ENCODE measurements at regions not wholly inside any gene's neighbourhood (a gene's known extent, or its start where the extent isn't known, plus 50 kb on each side); places are given as distances from the start of the nearest gene placed in this dataset.
"Not testable (repeated sequence)": the region's sequence is repeated elsewhere in the genome, so short reads cannot be mapped to it uniquely, and the experiment has no call there.

GRCh38 chr15:20228791-20229190, 312.8 kb downstream of the GOLGA6L6 start:
- DNase-seq: not testable (repeated sequence)

DNA sequence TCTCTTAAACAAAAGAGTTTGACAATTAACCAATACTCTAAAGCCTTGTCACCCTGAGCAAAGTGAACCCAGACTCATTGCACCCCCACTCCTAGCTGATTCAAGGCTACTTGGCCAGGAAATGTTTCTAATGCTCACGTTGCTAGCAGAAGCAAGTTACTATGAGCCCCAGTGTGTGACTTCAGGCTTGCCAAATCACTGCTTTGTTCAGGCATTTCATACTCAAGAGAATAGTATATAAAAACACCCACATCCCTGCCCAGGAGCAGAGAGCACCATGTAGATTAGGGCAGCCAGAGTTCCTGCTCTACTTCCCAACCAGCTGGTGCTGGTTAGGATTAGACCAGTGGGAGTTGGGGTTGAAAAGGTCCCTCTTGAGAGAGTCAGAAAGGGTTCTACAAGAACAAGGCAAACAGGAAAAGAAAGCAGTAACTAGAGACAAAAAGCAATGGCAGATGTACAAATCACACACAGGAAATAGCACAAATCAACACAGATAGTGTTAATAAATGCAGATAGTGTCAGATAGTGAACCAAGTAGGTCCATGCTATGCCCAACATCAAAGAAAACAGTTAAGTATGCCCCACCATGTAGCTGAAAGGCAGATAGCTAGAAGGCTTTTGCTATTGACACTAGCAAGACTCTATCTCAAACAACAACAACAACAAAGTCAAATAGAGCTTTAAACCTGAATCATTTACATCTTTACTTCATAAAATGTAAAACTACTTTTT, 314.3 kb downstream of the GOLGA6L6 start:
- not testable (repeated sequence) for DNase-seq

GRCh38 chr15:20226531-20226930, 315.1 kb downstream of the GOLGA6L6 start:
- not testable (repeated sequence) for DNase-seq

GRCh38 chr15:20221063-20221462, 320.5 kb downstream of the GOLGA6L6 start:
- DNase-seq: not testable (repeated sequence)

GRCh38 chr15:20219171-20219570, 322.4 kb downstream of the GOLGA6L6 start:
- not testable (repeated sequence) for DNase-seq

- not testable (repeated sequence) for DNase-seq
Observed at GRCh38 chr15:20215700-20216099, 325.9 kb downstream of the GOLGA6L6 start.

DNA sequence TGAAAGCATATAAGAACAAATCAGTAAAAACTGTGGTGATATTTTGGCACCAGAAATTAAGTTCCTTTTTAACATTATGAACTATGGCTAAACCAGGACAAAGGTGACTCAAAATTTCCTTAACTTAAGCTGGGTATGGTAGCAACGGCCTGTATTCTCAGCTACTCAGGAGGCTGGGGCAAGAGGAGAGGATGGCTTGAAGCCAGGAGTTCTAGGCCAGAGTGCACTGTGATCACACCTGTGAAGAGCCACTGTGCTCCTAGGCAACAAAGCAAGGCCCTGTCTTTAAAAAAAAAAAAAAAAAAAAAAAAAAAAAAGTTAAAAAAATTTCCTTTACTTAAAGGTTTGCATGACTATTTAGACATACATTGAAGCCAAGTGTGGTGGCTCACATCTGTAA, 327.5 kb downstream of the GOLGA6L6 start:
- not testable (repeated sequence) for DNase-seq

GRCh38 chr15:20211508-20211907, 330.1 kb downstream of the GOLGA6L6 start:
- DNase-seq: not testable (repeated sequence)

GRCh38 chr15:20209973-20210372, 331.6 kb downstream of the GOLGA6L6 start:
- DNase-seq: not testable (repeated sequence)

DNA sequence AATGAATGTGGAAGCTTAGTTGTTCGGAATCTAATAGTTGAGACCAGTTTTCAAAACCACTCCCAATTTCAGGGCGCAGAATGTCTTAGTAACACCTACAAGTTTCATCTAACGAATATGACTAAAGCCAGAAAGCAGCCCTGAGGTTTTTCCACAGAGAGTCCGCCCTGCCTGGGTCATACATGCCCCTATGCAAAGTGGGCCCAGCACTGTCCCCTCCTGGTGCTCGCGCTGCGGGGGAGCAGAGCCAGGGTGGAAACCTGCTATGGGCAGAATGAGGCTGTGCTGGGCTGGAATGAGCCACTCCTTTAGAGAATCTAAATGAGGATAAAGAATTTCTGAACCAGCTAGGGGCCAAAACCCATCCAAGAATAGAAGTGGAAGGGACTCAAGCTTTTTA, 334.0 kb downstream of the GOLGA6L6 start:
- DNase-seq: not testable (repeated sequence)

DNA sequence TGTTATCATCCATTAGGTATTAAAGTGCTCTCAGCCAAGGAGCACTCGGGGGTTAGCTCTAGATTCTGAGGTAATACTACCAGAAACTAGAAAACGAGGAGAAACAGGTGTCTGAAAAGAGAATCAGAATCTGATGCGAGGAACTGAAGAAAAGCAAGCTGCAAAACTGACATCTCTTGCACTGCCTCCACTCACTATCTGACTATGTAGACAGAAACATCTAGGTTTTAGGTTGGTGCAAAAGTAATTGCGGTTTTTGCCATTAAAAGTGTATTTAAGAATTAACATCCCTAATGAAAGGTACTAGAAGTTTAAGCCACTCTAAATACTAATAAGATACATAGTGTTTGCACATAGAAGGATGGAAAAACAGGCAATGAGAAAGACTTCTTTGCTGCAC, 334.4 kb downstream of the GOLGA6L6 start:
- DNase-seq: not testable (repeated sequence)

DNA sequence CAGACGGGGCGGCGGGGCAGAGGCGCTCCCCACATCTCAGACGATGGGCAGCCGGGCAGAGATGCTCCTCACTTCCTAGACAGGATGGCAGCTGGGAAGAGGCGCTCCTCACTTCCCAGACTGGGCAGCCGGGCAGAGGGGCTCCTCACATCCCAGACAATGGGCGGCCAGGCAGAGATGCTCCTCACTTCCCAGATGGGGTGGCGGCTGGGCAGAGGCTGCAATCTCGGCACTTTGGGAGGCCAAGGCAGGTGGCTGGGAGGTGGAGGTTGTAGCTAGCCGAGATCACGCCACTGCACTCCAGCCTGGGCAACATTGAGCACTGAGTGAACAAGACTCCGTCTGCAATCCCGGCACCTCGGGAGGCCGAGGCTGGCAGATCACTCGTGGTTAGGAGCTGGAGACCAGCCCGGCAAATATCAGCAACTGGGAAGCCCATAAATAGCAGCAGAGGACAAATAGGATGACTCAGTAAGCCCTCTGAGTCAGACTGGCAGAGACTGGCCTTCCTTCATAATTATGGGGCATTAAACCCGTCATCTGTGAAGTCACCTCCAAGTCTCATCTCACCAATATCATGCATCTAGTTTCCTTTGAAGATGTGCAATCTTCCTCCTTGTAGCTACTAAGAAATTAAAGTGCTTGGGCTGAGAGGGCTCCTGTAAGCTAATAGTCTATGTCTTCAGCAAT, 337.3 kb downstream of the GOLGA6L6 start:
- DNase-seq: not testable (repeated sequence)

- DNase-seq: not testable (repeated sequence)
Observed at GRCh38 chr15:20203649-20204150, 337.9 kb downstream of the GOLGA6L6 start.

DNA sequence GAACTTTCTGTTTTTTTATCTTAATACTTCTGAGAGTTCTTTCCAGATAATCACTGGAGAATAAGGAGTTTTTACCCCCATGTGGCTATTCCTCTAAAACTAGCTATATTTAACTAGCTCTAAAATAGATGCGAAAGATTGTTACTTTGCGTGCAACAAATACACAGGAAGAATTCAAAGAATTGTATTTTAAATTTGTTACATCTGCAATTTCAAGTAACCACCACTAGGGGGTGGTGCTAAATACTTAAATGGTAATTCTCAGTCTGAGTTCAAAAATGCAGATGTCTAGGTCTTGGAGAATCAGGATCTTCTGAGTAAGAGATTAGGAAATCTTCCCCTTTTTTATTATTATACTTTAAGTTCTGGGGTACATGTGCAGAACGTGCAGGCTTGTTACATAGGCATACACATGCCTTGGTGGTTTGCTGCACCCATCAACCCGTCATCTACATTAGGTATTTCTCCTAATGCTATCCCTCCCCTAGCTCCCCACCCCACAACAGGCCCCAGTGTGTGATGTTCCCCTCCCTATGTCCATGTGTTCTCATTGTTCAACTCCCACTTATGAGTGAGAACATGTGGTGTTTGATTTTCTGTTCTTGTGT, 346.9 kb downstream of the GOLGA6L6 start:
- DNase-seq: not testable (repeated sequence)

DNA sequence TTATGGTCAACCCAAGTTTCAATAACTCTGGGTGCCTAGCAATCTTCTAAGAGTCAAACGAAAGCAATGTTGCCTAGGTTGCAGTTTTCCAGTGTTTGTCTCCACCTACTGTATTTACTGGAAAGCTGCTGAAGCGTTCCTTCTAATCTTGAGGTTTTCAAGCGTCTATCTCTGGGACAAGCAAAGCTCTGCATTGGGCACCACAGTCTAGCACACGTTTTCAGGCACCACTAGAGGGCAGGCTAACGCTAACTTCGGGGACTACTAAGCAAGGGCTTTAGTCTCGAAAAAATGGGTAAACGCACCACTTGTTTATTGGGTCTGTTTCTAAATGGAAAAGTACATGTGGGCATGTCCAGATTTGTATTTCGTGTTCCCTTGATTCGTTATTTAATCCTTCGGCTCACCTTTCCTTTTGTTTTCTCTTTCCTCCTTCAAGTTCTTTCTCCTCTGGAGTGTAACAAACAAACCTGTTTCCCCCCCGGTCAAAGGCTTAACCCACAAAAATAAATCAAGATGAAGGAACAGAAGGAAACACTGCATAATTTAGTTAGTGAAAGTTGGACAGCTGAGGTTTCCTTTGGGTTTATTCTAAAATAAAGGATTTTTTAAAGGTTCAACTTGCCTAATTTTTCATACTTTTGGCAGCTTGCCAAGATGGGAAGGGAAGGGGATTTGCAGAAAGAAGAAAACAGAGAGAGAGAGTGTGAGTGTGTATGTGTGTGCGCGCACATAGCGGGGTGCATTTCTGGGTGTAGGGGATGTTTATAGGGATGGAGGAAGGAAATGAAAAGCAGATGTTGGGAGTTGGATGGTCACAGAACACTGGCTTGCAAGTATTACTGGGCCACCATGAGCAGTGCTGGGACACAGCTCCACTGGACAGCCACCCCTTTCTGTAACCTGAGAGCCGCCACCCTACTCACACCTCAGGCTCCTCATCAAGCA, 348.3 kb downstream of the GOLGA6L6 start:
- not testable (repeated sequence) for DNase-seq

GRCh38 chr15:20191508-20192125, 350.0 kb downstream of the GOLGA6L6 start:
- not testable (repeated sequence) for DNase-seq

DNA sequence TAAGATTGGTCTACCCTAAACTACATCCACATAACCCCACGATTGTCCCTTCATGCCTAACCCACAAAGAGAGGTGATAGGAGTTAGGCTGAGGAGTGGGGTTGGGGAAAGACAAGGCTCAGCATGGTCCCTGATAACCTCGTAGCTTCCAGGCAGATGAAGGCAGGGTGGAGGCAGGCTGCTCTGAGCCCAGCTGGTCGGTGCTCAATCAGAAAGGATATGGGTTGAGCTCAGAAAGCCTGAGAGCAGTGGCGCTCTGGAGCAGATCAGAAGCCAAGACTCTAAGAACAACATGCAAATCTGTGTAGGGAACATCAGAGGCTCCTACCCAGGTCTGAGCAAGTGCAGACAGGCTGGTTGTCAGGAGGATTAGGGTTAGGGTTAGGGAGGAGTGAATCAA, 353.0 kb downstream of the GOLGA6L6 start:
- not testable (repeated sequence) for DNase-seq

GRCh38 chr15:20187370-20188355, 353.9 kb downstream of the GOLGA6L6 start:
- not testable (repeated sequence) for DNase-seq

DNA sequence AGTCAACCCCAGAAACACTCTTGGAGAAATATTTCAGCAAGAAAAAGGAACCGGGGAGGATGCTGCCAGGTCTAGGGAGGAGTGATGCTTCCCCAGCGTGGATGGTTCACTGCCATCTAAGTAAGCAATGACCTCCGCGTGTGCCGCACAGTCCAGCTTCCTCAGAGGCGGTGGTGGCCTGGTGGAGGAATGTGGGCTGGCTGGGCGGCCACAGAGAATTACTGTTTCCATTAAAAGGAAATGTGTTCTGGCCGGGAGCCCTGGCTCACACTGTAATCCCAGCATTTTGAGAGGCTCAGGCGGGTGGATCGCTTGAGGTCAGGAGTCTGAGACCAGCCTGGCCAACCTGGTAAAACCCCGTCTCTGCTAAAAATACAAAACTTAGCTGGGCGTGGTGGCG, 356.7 kb downstream of the GOLGA6L6 start:
- DNase-seq: not testable (repeated sequence)

- DNase-seq: not testable (repeated sequence)
Observed at GRCh38 chr15:20168221-20168620, 373.4 kb downstream of the GOLGA6L6 start.

DNA sequence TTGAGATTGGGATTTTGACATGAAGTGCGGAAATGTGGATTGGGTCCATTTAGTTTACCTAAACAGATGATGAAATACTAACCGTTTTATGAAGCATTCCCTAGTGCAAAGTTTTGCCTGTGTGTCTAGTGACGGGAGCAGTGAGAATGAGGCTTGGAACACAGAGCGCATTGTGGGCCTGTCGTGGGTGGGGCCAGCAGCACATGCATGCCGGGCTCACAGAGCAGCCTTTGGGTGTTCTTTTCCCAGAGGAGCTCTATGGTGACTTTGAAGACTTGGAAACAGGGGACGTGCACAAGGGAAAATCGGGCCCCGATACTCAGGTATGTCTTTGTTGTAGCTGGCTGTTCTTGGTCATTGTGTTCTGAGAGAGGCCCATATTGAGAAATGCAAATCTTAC, 388.1 kb downstream of the GOLGA6L6 start:
- not testable (repeated sequence) for DNase-seq
